SU-DHL-6 (cell line): ENCODE measurements at regions not wholly inside any gene's neighbourhood (a gene's known extent, or its start where the extent isn't known, plus 50 kb on each side); places are given as distances from the start of the nearest gene placed in this dataset.

ENCODE experiments used
- H2AFZ ChIP-seq: fragments of 200-600 bp; sonication (generic); 2 replicates; pipeline ENCODE4 v1.6.1; 2014; ENCODE audit warnings: low read depth, mild to moderate bottlenecking, moderate library complexity, mixed read lengths, antibody characterized with exemption, low read length; ENCODE audit not compliant: severe bottlenecking
- H3F3A ChIP-seq: fragments of 200-600 bp; shearing (Covaris generic); 2 replicates; pipeline ENCODE4 v1.6.0; 2016; ENCODE audit warnings: antibody characterized with exemption, mild to moderate bottlenecking; ENCODE audit not compliant: insufficient read depth
- H3K27ac ChIP-seq: fragments of 200-600 bp; sonication (generic); 2 replicates; pipeline ENCODE4 v1.5.1; 2016; ENCODE audit warnings: low read depth, mild to moderate bottlenecking, low read length, moderate library complexity, mixed read lengths
- H3K27me3 ChIP-seq: fragments of 200-600 bp; sonication (generic), shearing (Covaris generic); 2 replicates; pipeline ENCODE4 v1.6.0; 2014; ENCODE audit warnings: mild to moderate bottlenecking, low read length
- H3K36me3 ChIP-seq: fragments of 200-600 bp; sonication (generic); 2 replicates; pipeline ENCODE4 v1.6.1; 2014; ENCODE audit warnings: mild to moderate bottlenecking, low read length, mixed read lengths
- H3K4me2 ChIP-seq: fragments of 300-600, 200-600 bp; shearing (Covaris generic), sonication (generic); 2 replicates; pipeline ENCODE4 v1.6.0; 2014; ENCODE audit warnings: low read length, low read depth, mild to moderate bottlenecking; ENCODE audit not compliant: poor library complexity, severe bottlenecking
- H3K4me3 ChIP-seq: fragments of 200-600 bp; sonication (generic); 2 replicates; pipeline ENCODE4 v1.5.1; 2014; ENCODE audit warnings: antibody characterized with exemption, low read length, mild to moderate bottlenecking, mixed read lengths; ENCODE audit not compliant: insufficient read depth, poor library complexity, severe bottlenecking
- H3K79me2 ChIP-seq: fragments of 200-600 bp; sonication (generic); 2 replicates; pipeline ENCODE4 v1.6.1; 2014; ENCODE audit warnings: mild to moderate bottlenecking, low read length, moderate library complexity; ENCODE audit not compliant: insufficient read depth
- H3K9ac ChIP-seq: fragments of 200-600 bp; sonication (generic); 2 replicates; pipeline ENCODE4 v1.7.0; 2014; ENCODE audit warnings: mild to moderate bottlenecking, low read length
- H3K9me2 ChIP-seq: fragments of 200-600 bp; sonication (generic); replicated peaks from 2 replicates; pipeline ENCODE4 v1.6.1; 2014; ENCODE audit warnings: low read length; ENCODE audit not compliant: insufficient read depth
- H3K9me3 ChIP-seq: fragments of 200-600 bp; sonication (generic); 2 replicates; pipeline ENCODE4 v1.6.1; 2014; ENCODE audit warnings: low read length, mixed read lengths; ENCODE audit not compliant: insufficient read depth
- H4K20me1 ChIP-seq: fragments of 200-600 bp; sonication (generic); 2 replicates; pipeline ENCODE4 v1.6.1; 2014; ENCODE audit warnings: low read depth, mild to moderate bottlenecking, antibody characterized with exemption, low read length, moderate library complexity, mixed read lengths
- CTCF ChIP-seq: fragments of 200-600 bp; sonication (generic); IDR thresholded peaks from one replicate; pipeline ENCODE4 v1.5.1; 2017; ENCODE audit warnings: antibody characterized with exemption, mild to moderate bottlenecking, low read length, moderate library complexity; ENCODE audit not compliant: insufficient read depth, poor library complexity, severe bottlenecking
- EZH2phosphoT487 ChIP-seq: fragments of 200-600 bp; sonication (generic), shearing (Covaris generic); conservative IDR thresholded peaks from 2 replicates; pipeline ENCODE4 v1.6.1; 2018; ENCODE audit warnings: mild to moderate bottlenecking, antibody characterized with exemption, low read length, moderate library complexity, mixed read lengths

- H3K9ac ChIP-seq, result no peak overlapping the region
- TF ChIP-seq EZH2phosphoT487, result no peak
- no peak for TF ChIP-seq CTCF
- no peaks in the 10 kb centered on the region for H4K20me1 ChIP-seq
- no peaks in the 10 kb centered on the region for H3K36me3 ChIP-seq
- peaks cover 9% of the 10 kb centered on the region; the same call in 1 of the 2 replicates for H3K9me3 ChIP-seq
- no peaks in the 10 kb centered on the region for H3K9me2 ChIP-seq
- H3K4me2 ChIP-seq, result no peak overlapping the region
- no peaks in the 10 kb centered on the region for H3F3A ChIP-seq
- H3K79me2 ChIP-seq, result no peaks in the 10 kb centered on the region
- H3K4me3 ChIP-seq, result no peak overlapping the region
- no peak overlapping the region for H3K27ac ChIP-seq
- H3K27me3 ChIP-seq, result no peaks in the 10 kb centered on the region
- no peak overlapping the region for H2AFZ ChIP-seq
These were observed 142.4 kb upstream of the SLC24A3 start for GRCh38 chr20:19070026-19070425.

- Histone ChIP-seq H3K79me2 (no peaks in the 10 kb centered on the region), H3K9ac (no peak overlapping the region), H3K27ac (peak overlapping the region; percentile 63), H3K36me3 (no peaks in the 10 kb centered on the region), H3K4me3 (no peak overlapping the region), H2AFZ (no peak overlapping the region), H3K27me3 (no peaks in the 10 kb centered on the region), H3K4me2 (peak overlapping the region; percentile 30), H3K9me2 (no peaks in the 10 kb centered on the region), H3F3A (no peaks in the 10 kb centered on the region), H4K20me1 (no peaks in the 10 kb centered on the region), H3K9me3 (peaks cover 3% of the 10 kb centered on the region; the same call in 1 of the 2 replicates)
- TF ChIP-seq CTCF (no peak), EZH2phosphoT487 (no peak)
These were observed 141.6 kb upstream of the SLC24A3 start for GRCh38 chr20:19070681-19071445.

GRCh38 chr20:19071446-19071725 is 141.1 kb upstream of the SLC24A3 start:
- peak overlapping the region; percentile 30 for H3K4me2 ChIP-seq
- no peak overlapping the region for H2AFZ ChIP-seq
- no peaks in the 10 kb centered on the region for H3K79me2 ChIP-seq
- no peak overlapping the region for H3K9ac ChIP-seq
- no peaks in the 10 kb centered on the region for H3K36me3 ChIP-seq
- peak overlapping the region; percentile 63 for H3K27ac ChIP-seq
- H3F3A ChIP-seq, result no peaks in the 10 kb centered on the region
- H3K9me2 ChIP-seq, result no peaks in the 10 kb centered on the region
- peaks cover 3% of the 10 kb centered on the region; the same call in 1 of the 2 replicates for H3K9me3 ChIP-seq
- TF ChIP-seq EZH2phosphoT487 (no peak), CTCF (no peak)
- H3K27me3 ChIP-seq, result no peaks in the 10 kb centered on the region
- H3K4me3 ChIP-seq, result no peak overlapping the region
- no peaks in the 10 kb centered on the region for H4K20me1 ChIP-seq
